Liver (tissue), 3 donors: ENCODE measurements at regions not wholly inside any gene's neighbourhood (a gene's known extent, or its start where the extent isn't known, plus 50 kb on each side); places are given as distances from the start of the nearest gene placed in this dataset.

Experiments
- ATF3 ChIP-seq: IDR thresholded peaks from 2 replicates; pipeline ENCODE4 v1.6.1; 2016; ENCODE audit warnings: antibody characterized with exemption
- CTCF ChIP-seq: fragments of 150-350 bp; IDR thresholded peaks from 2 replicates; pipeline ENCODE4 v1.5.1; 2017; ENCODE audit warnings: improper control_type of control experiment, low read depth, low read length; ENCODE audit not compliant: missing input control
- HNF4A ChIP-seq, 2 donors: conservative IDR thresholded peaks; 2 replicates each; pipeline ENCODE4 v1.6.1; 2016; ENCODE audit warnings: antibody characterized with exemption in 2 of 2, mild to moderate bottlenecking in 2 of 2
- RAD21 ChIP-seq, 2 donors: IDR thresholded peaks; 2 replicates each; pipeline ENCODE4 v1.6.1; 2016; ENCODE audit warnings: antibody characterized with exemption in 2 of 2, mild to moderate bottlenecking in 2 of 2
- REST ChIP-seq: IDR thresholded peaks from 2 replicates; pipeline ENCODE4 v1.6.1; 2016; ENCODE audit warnings: antibody characterized with exemption, mild to moderate bottlenecking
- SP1 ChIP-seq: IDR thresholded peaks from 2 replicates; pipeline ENCODE4 v1.6.1; 2018; ENCODE audit warnings: antibody characterized with exemption, mild to moderate bottlenecking
- TAF1 ChIP-seq: conservative IDR thresholded peaks from 2 replicates; pipeline ENCODE4 v1.6.1; 2016; ENCODE audit warnings: antibody characterized with exemption, mild to moderate bottlenecking
- donor health status: healthy.
- donor health status: healthy.

GRCh38 chr1:209048941-209049669 is 534.4 kb upstream of the CAMK1G start:
- no peak for TF ChIP-seq TAF1
- TF ChIP-seq CTCF, result no peak
- no peak for TF ChIP-seq REST
- no peak for TF ChIP-seq RAD21 (IDR thresholded peaks at IDR 0.05)
- TF ChIP-seq ATF3, result no peak
- TF ChIP-seq HNF4A (conservative IDR thresholded peaks at IDR 0.05), result no peak
- no peak for TF ChIP-seq SP1
